Sigmoid colon (tissue), 6 donors: ENCODE measurements at regions not wholly inside any gene's neighbourhood (a gene's known extent, or its start where the extent isn't known, plus 50 kb on each side); places are given as distances from the start of the nearest gene placed in this dataset.

Experiments used
- DNase-seq: peaks from one replicate; pipeline ENCODE4 v3.0.0-alpha.2; 2019
- H3K27ac ChIP-seq, 4 donors: fragments of 200-600 bp; sonication (generic); one replicate each; pipeline ENCODE4 v1.5.1; 2016 to 2019; ENCODE audit warnings: mild to moderate bottlenecking in 1 of 4
- H3K27me3 ChIP-seq, 3 donors: fragments of 200-600 bp; sonication (generic); one replicate each; pipeline ENCODE4 v1.5.1; 2019; ENCODE audit warnings: mild to moderate bottlenecking in 1 of 3
- H3K36me3 ChIP-seq, 4 donors: fragments of 200-600 bp; sonication (generic); one replicate each; pipeline ENCODE4 v1.5.1; 2016 to 2019
- H3K4me1 ChIP-seq, 4 donors: fragments of 200-600 bp; sonication (generic); one replicate each; pipeline ENCODE4 v1.5.1; 2017 to 2019
- H3K4me3 ChIP-seq, 4 donors: fragments of 200-600 bp; sonication (generic); one replicate each; pipeline ENCODE4 v1.5.1; 2017 to 2019; ENCODE audit warnings: mild to moderate bottlenecking in 2 of 4, moderate library complexity in 1 of 4
- H3K9me3 ChIP-seq, 4 donors: fragments of 200-600 bp in 3 of 4; sonication (generic) in 3 of 4; one replicate each; pipeline versions ENCODE4 v1.5.1 to v1.6.1; 2013 to 2019
- EP300 ChIP-seq, 4 donors: sonication (generic); formaldehyde crosslinking; IDR thresholded peaks; one replicate each; pipeline ENCODE4 v1.6.1; 2017; ENCODE audit warnings: antibody characterized with exemption in 4 of 4
- POLR2A ChIP-seq, 2 donors: fragments of 450-650 bp; IDR thresholded peaks; one replicate each; pipeline ENCODE4 v1.6.1; 2016; ENCODE audit warnings: antibody characterized with exemption in 2 of 2, mild to moderate bottlenecking in 2 of 2, moderate library complexity in 2 of 2
- POLR2AphosphoS5 ChIP-seq, 4 donors: sonication (generic); formaldehyde crosslinking; IDR thresholded peaks; one replicate each; pipeline ENCODE4 v1.6.1; 2017; ENCODE audit warnings: antibody characterized with exemption in 4 of 4
- WGBS, 2 donors: extraction: QIAGEN DNeasy Blood & Tissue Kit; methylation state at CpG; one replicate each; pipeline ENCODE4 v1.1.7; 2013; 5-methylcytosine and 5-hydroxymethylcytosine counted together
- intact Hi-C: fragments of 100-400 bp; cut with DNase I; formaldehyde crosslinking; loops from one replicate; pipeline ENCODE4 v1.15.1; 2023
- TF ChIP-seq, protein P1 (sequence below), 4 experiments: fragments of 450-650 bp in 3 of 4; fragments of 200-600 bp in 1 of 4; IDR thresholded peaks; one replicate each; pipeline ENCODE4 v1.5.1; 2016 to 2019; ENCODE audit warnings: antibody characterized with exemption in 4 of 4, mild to moderate bottlenecking in 3 of 4, moderate library complexity in 2 of 4
- donor health status: healthy with polysubstance abuse.
- donor health status: healthy.

DNA sequence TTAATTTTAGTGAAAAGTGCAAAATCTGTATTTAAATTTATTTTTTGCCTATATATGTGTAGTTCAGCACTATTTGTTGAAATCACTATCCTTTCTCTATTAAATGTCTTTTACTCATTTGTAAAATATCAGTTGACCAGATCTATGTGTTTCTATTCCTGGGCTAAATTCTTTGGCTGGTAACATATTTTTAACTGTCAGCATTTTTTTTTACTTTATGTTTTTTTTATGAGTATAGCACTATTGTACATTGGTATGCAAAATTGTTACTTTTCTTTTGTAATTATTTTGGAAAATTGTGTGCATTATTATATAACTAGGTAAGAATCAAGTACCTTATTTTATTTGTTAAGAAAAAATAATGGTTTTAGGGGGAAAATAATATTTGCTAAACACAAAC is 582.8 kb upstream of the ADGRB3 start:
- no peaks in the 10 kb centered on the region for H3K4me1 ChIP-seq
- intact Hi-C loops = no loop called here
- H3K9me3 ChIP-seq = no peaks in the 10 kb centered on the region
- no peaks in the 10 kb centered on the region for H3K27me3 ChIP-seq
- H3K27ac ChIP-seq = no peak overlapping the region
- TF ChIP-seq, protein P1, sequence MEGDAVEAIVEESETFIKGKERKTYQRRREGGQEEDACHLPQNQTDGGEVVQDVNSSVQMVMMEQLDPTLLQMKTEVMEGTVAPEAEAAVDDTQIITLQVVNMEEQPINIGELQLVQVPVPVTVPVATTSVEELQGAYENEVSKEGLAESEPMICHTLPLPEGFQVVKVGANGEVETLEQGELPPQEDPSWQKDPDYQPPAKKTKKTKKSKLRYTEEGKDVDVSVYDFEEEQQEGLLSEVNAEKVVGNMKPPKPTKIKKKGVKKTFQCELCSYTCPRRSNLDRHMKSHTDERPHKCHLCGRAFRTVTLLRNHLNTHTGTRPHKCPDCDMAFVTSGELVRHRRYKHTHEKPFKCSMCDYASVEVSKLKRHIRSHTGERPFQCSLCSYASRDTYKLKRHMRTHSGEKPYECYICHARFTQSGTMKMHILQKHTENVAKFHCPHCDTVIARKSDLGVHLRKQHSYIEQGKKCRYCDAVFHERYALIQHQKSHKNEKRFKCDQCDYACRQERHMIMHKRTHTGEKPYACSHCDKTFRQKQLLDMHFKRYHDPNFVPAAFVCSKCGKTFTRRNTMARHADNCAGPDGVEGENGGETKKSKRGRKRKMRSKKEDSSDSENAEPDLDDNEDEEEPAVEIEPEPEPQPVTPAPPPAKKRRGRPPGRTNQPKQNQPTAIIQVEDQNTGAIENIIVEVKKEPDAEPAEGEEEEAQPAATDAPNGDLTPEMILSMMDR (IDR thresholded peaks at IDR 0.05) = no peak
- TF ChIP-seq POLR2A (IDR thresholded peaks at IDR 0.05) (no peak), POLR2AphosphoS5 (IDR thresholded peaks at IDR 0.05) (no peak), EP300 (IDR thresholded peaks at IDR 0.05) (no peak)
- H3K36me3 ChIP-seq = no peaks in the 10 kb centered on the region
- no peak for DNase-seq
- H3K4me3 ChIP-seq = no peak overlapping the region

GRCh38 chr6:68049562-68049961 is 585.5 kb upstream of the ADGRB3 start:
- WGBS, 2 donors = 86 to 93% methylated on average over 5 of the region's 5 CpGs
- H3K4me3 ChIP-seq = no peak overlapping the region
- H3K27me3 ChIP-seq = no peaks in the 10 kb centered on the region
- no peaks in the 10 kb centered on the region for H3K4me1 ChIP-seq
- intact Hi-C loops = no loop called here
- H3K36me3 ChIP-seq = no peaks in the 10 kb centered on the region
- no peaks in the 10 kb centered on the region for H3K9me3 ChIP-seq
- no peak for TF ChIP-seq POLR2AphosphoS5 (IDR thresholded peaks at IDR 0.05)
- no peak for TF ChIP-seq EP300 (IDR thresholded peaks at IDR 0.05)
- no peak for TF ChIP-seq POLR2A (IDR thresholded peaks at IDR 0.05)
- TF ChIP-seq, protein P1 (IDR thresholded peaks at IDR 0.05) = no peak
- H3K27ac ChIP-seq = no peak overlapping the region
- DNase-seq = no peak

- DNase-seq = no peak
- Histone ChIP-seq H3K4me1 (no peaks in the 10 kb centered on the region), H3K9me3 (no peaks in the 10 kb centered on the region), H3K27me3 (no peaks in the 10 kb centered on the region), H3K4me3 (no peak overlapping the region), H3K36me3 (no peaks in the 10 kb centered on the region), H3K27ac (no peak overlapping the region)
- 77 to 83% methylated on average over 1 of the region's 1 CpG for WGBS, 2 donors
- intact Hi-C loops = no loop called here
- no peak for TF ChIP-seq EP300 (IDR thresholded peaks at IDR 0.05)
- no peak for TF ChIP-seq POLR2AphosphoS5 (IDR thresholded peaks at IDR 0.05)
- TF ChIP-seq, protein P1 (IDR thresholded peaks at IDR 0.05) = no peak
- no peak for TF ChIP-seq POLR2A (IDR thresholded peaks at IDR 0.05)
Measured at GRCh38 chr6:68046756-68047155, 588.3 kb upstream of the ADGRB3 start.

DNA sequence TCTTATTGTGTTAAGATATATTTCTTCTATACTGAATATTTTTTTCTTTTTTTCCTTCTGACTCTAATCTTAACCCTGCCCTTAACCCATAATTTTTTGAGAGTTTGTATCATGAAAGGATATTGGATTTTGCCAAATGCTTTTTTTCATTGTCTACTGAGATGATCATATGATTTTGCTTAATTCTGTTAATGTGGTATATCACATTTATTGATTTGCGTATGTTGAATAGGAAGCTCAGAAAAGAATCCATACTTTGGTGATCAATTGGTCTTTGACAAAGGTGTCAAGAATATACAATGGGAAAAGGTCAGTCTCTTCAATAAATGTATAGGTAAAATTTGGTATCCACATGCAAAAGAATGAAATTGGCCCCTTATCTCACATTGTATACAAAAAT is 588.8 kb upstream of the ADGRB3 start:
- 95 to 97% methylated on average over 1 of the region's 1 CpG for WGBS, 2 donors
- Histone ChIP-seq H3K4me3 (no peak overlapping the region), H3K36me3 (no peaks in the 10 kb centered on the region), H3K9me3 (no peaks in the 10 kb centered on the region), H3K4me1 (no peaks in the 10 kb centered on the region), H3K27ac (no peak overlapping the region), H3K27me3 (no peaks in the 10 kb centered on the region)
- DNase-seq = no peak
- intact Hi-C loops = no loop called here
- TF ChIP-seq POLR2A (IDR thresholded peaks at IDR 0.05) (no peak), EP300 (IDR thresholded peaks at IDR 0.05) (no peak), POLR2AphosphoS5 (IDR thresholded peaks at IDR 0.05) (no peak)
- TF ChIP-seq, protein P1 (IDR thresholded peaks at IDR 0.05) = no peak

- H3K36me3 ChIP-seq = no peaks in the 10 kb centered on the region
- no peak for DNase-seq
- H3K4me1 ChIP-seq = no peaks in the 10 kb centered on the region
- H3K27me3 ChIP-seq = no peaks in the 10 kb centered on the region
- H3K9me3 ChIP-seq = no peaks in the 10 kb centered on the region
- WGBS, 2 donors = 83 to 88% methylated on average over 4 of the region's 4 CpGs
- H3K27ac ChIP-seq = no peak overlapping the region
- intact Hi-C loops = no loop called here
- TF ChIP-seq POLR2A (IDR thresholded peaks at IDR 0.05) = no peak
- no peak for TF ChIP-seq EP300 (IDR thresholded peaks at IDR 0.05)
- TF ChIP-seq POLR2AphosphoS5 (IDR thresholded peaks at IDR 0.05) = no peak
- TF ChIP-seq, protein P1 (IDR thresholded peaks at IDR 0.05) = no peak
- no peak overlapping the region for H3K4me3 ChIP-seq
Measured at GRCh38 chr6:68045193-68045592, 589.9 kb upstream of the ADGRB3 start.
